Activated CD4-positive, alpha-beta T cell treated with anti-CD3 and anti-CD28 coated beads for 4 hours (primary cell): ENCODE measurements at regions not wholly inside any gene's neighbourhood (a gene's known extent, or its start where the extent isn't known, plus 50 kb on each side); places are given as distances from the start of the nearest gene placed in this dataset.
"Not testable (repeated sequence)": the region's sequence is repeated elsewhere in the genome, so short reads cannot be mapped to it uniquely, and the experiment has no call there.

Source experiments
- DNase-seq, 2 donors: peaks; one replicate each; pipeline ENCODE4 v3.0.0-alpha.2; 2020

DNA sequence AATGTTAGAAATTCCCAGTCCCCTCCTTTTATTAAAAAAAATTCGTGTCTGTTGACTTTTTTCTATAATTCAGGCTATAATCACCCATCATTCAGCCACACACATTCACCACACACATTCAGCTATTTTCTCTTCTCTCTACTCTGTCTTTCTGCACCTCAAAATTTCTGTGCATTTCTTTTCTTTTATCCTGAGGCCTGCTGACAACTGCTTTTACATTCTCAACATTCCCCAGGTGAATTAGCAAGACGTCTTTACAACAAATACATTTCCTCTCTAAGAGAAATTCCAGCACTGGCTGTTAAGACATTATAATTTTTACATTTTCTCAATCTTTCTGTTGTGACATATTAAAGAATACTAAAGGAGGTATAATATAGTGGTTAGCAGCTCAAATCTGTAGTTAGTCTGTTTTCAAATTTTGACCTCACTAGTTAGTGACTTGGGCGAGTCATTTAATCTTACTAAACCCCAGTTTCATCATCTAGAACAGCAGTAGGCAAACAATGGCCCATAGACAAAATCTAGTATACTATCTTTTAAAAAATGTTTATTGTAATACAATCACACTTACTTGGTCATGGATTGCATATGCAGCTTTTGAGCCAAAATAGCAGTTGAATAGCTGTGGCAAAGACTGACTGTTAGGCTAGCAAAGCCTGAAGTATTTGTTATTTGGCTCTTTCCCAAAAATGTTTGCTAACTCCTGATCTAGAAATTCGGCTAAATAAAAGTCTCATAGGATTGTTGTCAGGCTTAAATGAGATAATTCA, 350.7 kb downstream of the NSUN3 start:
- DNase-seq = no peak

GRCh38 chr3:94414418-94414817, 351.6 kb downstream of the NSUN3 start:
- DNase-seq = no peak

GRCh38 chr3:94416768-94417167, 353.9 kb downstream of the NSUN3 start:
- DNase-seq = no peak

DNA sequence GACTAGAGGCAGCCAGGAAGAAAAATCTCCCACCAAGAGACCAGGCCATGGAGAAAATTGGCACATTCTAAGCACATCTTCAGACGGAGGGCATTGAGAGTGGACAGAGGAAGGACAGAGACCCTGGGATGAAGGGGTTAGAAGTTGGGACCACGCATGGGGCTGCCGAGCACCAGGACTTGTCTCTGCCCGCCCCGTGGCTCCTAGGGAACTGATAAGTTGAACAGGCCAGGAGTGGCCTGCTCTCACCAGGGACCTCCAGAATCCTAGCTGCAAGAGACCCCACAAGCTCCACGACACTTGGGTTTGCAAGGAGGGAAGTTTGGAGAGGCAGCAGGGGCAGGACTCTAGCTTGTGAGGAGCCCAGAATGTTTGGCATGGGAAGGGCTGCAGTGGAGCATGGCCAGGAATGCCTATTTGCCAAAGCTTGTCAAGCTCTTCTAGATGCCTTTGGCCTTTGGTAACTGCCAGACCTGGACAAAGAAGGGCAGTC, 355.1 kb downstream of the NSUN3 start:
- DNase-seq = no peak

GRCh38 chr3:94420931-94421330, 358.1 kb downstream of the NSUN3 start:
- no peak for DNase-seq

DNA sequence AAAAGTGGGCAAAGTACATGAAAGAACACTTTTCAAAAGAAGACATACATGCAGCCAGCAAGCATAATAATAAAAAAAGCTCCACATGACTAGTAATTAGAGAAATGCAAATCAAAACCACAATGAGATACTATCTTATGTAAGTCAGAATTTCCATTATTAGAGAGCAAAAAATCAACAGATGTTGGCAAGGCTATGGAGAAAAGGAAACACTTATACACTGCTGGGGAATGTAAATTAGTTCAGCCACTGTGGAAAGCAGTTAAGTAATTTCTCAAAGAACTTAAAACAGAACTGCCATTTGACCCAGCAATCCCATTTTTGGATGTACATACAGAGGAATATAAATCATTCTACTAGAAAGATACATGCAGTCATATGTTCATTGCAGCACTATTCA, 360.7 kb downstream of the NSUN3 start:
- DNase-seq = no peak

GRCh38 chr3:94429517-94429916, 366.7 kb downstream of the NSUN3 start:
- DNase-seq = no peak

DNA sequence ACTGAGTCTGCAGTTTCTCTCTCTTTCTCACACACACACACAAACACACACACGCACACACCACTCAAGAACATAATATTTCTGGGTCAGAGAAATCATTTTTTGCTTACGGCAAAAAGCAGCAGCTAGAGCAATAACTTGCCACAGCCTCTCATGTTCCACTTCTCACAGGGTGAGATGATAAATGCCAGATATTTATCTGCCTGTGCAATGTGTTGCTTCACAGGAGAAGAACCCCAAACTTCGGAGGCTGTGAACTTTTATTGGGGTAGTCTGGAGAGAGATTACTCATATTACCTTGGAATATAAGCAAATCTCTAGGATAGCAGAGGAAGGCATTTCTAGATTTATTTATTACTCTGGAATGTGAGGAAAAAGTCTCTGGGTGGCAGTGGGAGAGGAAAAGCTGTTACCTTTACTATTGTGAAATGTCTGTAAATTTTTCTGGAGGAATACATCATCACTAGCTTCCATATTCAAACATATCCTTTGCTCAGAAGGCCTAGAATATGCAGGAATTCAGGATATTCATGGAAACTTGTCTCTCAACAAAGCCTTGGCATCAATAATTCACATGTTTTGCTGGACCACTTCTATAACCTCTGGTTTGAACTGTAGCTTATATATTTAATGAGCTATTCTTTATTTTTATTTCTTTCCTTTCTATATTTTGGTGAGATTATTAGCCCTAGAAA, 369.2 kb downstream of the NSUN3 start:
- no peak for DNase-seq

DNA sequence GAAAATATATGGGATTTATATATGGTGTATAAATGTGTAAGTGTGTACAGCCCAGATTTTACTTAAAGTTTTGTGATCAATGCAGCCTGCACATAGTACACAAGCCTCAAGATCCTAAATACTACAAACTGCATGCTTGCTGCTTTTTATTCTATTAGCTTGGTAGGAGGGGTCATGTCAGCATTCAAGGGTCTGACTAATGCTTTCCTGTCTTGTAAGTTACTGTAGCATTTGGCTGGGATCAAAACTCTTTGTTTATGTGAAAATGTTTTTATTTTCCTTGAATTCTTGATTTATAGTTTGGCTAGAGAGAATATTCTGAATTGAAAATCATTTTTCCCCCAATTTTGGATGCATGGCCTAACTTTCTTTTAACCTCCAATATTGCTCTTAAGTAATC, 370.9 kb downstream of the NSUN3 start:
- DNase-seq = no peak

DNA sequence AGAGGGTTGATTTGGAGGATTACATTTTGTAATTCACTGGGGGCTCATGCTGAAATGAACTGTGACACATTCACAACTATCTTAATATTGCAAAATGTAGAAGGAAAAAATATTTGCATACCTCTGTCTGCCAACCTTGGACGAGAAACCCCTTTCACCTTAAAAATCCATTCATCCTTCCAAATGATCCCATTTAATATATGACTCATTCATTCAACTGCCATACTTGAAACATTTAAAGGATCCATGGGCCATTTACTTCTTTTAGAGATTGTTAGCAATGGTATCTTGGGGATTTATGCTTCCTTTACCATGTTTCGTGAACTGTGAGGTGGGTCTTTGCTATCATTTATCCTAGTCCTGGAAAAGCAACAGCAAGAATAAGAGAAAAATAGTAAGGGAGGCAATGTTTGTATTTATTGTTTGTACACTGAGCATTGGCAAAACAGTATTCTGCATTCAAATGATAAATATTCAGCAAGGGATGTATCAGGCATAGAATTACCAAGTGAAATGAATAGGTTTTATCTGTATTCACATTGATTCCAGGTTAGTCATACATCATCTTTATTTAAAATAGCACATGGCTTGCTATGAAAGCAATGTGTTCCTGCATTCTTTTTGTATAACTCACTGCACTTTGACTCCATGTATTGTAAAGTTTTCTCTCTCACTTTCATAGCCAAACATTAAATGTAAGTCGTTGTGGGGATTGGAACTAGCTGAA, 378.1 kb downstream of the NSUN3 start:
- DNase-seq = no peak

DNA sequence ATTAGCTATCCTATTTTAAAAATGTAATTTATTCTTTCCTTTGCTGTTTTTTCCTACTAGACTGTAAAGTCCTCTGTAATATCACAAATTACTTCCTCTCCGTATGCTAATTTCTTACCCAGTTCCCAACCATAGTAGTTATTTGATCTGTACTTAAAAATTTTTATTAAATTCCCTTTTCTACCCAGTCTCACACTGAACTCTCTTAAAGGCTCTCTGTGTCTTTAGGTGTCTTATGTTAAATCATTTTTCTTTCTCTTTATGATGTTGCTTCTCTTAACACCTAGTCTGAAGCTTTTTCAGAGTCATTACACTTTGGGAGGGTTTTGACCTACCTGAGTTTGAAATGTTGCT, 378.6 kb downstream of the NSUN3 start:
- DNase-seq = no peak

- no peak for DNase-seq
These were observed 391.0 kb downstream of the NSUN3 start for GRCh38 chr3:94453864-94454263.

GRCh38 chr3:94459167-94459566, 396.3 kb downstream of the NSUN3 start:
- DNase-seq = no peak

GRCh38 chr3:94460931-94461330, 398.1 kb downstream of the NSUN3 start:
- DNase-seq = no peak

DNA sequence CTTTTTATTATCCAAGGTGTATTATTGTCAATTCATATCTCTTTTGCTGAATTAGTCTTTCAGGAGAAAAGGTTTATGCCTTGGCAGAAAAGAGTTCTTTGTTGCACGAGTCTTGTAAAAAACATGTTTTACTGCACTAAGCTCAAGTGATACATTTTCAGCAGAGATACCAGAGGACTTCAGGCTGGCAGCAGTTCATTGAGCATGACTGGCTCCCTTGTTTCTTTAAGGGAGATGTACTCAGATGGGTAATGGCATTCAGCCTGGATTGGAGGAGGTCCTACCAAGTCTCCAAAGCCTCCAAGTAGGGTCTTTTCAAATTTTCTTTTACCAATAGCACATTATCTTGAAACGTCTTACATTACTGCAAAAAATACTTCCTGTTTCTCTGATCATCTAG, 400.1 kb downstream of the NSUN3 start:
- DNase-seq = no peak

DNA sequence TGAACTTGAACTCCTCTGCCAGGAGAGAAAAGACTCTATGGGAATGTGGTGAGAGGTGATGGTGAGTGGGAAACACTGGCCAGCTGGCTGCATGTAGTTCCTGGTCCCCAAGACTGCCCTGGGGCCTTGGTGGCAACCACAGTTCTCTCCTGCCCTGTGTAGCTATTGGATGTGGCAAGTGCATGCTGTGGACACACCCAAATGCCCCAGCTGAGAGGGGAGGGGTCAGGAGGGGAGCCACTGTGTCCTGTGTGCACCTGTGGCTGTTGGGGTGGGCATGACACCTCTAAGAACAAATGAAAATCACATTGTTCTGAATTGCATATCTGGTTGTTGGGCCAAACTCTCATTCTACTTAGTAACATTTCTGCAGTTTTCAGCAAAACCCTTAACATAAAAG, 409.6 kb downstream of the NSUN3 start:
- DNase-seq = no peak

DNA sequence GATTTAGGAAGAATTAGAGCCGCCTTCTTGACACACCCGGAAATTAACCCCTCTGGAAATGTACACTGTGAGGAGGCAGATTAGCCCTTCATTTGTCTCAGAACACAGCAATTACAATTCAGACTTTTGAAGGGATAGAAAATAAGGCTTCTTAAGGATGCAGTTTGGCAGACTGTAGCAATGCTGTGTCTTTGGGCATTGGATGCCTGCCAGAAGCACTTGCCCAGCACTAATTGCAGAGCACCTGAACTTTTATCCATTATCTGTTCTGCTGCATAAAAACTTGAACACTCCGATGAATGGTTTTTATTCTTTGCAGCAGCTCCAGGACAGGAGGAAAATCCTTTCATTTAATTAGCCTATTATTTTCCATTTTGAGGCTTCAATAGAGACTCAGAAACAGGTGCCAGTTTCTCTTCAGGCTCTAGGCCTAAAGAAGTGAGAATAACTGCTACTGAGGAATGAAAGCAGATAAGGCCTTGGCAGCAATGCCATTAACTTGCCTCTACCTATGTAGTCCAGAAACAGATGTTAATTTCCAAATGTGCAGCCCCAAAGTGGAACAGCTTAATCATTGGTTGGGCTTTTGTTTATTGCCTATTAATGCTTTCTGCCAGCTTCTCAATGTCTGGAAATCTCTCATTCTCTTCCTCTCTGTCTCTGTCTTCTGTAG, 418.5 kb downstream of the NSUN3 start:
- DNase-seq = no peak

DNA sequence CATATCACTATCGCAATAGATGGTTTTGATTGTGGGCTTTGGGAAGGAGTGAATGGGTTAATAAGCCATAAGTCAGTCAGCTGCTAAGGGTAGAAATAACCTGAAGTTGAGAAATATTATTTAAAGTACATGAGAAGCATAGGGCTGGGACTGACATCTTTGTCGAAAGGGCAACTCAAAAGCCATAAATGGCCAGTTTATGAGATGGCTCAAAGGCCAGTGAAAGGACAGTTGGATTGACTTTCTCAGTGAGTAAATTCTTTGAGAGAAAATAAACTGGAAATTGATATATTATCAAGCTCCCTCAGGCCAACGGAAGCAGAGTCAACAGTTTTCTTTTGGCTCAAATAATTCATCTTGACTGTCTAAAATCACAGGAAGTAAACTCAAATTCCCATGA, 419.8 kb downstream of the NSUN3 start:
- no peak for DNase-seq

- no peak for DNase-seq
These were observed 420.5 kb downstream of the NSUN3 start for GRCh38 chr3:94483403-94483802.

GRCh38 chr3:94494992-94495391, 432.1 kb downstream of the NSUN3 start:
- DNase-seq = no peak

DNA sequence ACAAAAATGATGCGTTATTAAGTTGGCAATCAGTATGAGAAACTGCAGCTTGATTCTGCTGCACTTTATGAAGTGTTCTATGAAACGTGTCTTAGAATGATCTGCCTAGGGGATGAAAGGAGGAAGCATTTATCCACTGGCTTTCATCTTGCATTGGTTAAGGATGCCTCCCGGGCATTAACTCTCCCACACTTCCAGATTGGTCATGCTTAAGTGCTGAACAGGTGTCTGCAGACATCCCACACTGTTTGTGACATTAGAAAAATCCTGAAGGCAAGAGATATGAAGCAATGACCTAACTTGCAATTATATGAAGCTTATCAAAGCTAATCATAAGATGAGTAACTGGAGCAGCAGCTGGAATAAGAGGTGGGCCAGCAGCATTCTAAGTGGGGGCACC, 437.3 kb downstream of the NSUN3 start:
- DNase-seq = no peak

DNA sequence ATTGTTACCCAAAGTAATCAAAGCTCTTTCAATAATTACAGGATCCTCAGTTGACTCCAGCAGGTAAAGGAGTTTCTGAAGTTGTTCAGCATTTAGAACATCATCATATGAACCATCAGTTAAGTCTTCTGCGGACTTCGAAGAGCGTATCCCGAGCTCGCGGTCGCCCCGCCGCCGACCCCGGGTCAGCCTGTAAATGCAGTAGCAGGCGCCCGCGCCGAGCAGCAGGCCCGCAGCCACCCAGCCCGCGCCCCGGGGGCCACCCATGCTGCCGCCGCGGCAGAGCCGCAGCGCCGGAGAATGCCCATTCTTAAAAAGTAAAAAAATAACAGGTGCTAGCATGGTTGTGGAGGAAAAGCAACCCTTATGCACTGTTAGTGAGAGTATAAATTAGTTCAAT, 444.5 kb downstream of the NSUN3 start:
- not testable (repeated sequence) for DNase-seq

- no peak for DNase-seq
These were observed 450.0 kb downstream of the NSUN3 start for GRCh38 chr3:94512876-94513275.
